GM12892 (cell line): ENCODE measurements at regions not wholly inside any gene's neighbourhood (a gene's known extent, or its start where the extent isn't known, plus 50 kb on each side); places are given as distances from the start of the nearest gene placed in this dataset.

Experiments used
- POLR2A ChIP-seq: IDR thresholded peaks from 2 replicates; pipeline ENCODE4 v1.6.1; 2011; ENCODE audit warnings: low read depth, low read length, control low read depth
- TAF1 ChIP-seq: IDR thresholded peaks from 2 replicates; pipeline ENCODE4 v1.6.1; 2011; ENCODE audit warnings: low read depth, mild to moderate bottlenecking, control low read depth, low read length, borderline replicate concordance

DNA sequence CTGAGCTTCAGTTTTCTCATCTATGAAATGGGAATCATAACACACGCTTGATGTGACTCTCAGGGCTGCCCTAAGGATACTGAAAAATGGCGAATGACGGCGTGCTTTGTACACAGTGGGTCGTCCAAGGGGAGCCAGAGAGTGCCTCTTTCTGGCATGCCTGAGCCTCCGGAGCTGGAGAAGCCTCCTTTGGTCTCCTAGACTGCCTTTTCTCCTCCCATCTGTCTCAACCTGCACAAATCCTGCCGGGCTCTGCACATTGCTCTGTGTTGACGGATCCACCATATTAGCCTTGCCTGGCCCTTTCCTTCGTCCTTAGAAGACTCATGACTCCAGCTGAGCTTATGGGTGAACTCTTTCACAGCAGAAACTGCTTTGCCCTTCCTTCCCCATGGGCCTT is 220.9 kb downstream of the TSHZ3 start:
- TF ChIP-seq TAF1 = no peak
- TF ChIP-seq POLR2A = no peak
